ENCODE measurements at regions not wholly inside any gene's neighbourhood (a gene's known extent, or its start where the extent isn't known, plus 50 kb on each side); places are given as distances from the start of the nearest gene placed in this dataset.

- no peaks in the 10 kb centered on the region for H3K4me1 ChIP-seq
- intact Hi-C loops (cut with DNase I), result no loop called here
Measured at GRCh38 chr3:99176169-99176964, 274.9 kb upstream of the DCBLD2 start.

GRCh38 chr3:99175276-99175812 lies 273.8 kb upstream of the DCBLD2 start:
- Histone ChIP-seq H3K27me3 (no peaks in the 10 kb centered on the region), H3K4me3 (no peak overlapping the region), H3K27ac (no peak overlapping the region), H3K9me3 (no peaks in the 10 kb centered on the region), H3K4me1 (no peaks in the 10 kb centered on the region), H3K36me3 (no peaks in the 10 kb centered on the region)
- no peak for TF ChIP-seq POLR2A (IDR thresholded peaks at IDR 0.05)
- TF ChIP-seq CTCF (IDR thresholded peaks at IDR 0.05), result no peak
- TF ChIP-seq POLR2AphosphoS5 (IDR thresholded peaks at IDR 0.05; ENCODE audit: insufficient read depth in 1 of 2, low read depth in 1 of 2), result no peak
- intact Hi-C loops (cut with DNase I), result no loop called here
- DNase-seq (ENCODE audit: extremely low spot score in 2 of 2), result no peak

More at GRCh38 chr3:99176169-99176964, 274.9 kb upstream of the DCBLD2 start:
- TF ChIP-seq POLR2A (IDR thresholded peaks at IDR 0.05), result no peak
- TF ChIP-seq POLR2AphosphoS5 (IDR thresholded peaks at IDR 0.05; ENCODE audit: insufficient read depth in 1 of 2, low read depth in 1 of 2), result no peak
- no peak for TF ChIP-seq CTCF (IDR thresholded peaks at IDR 0.05)
- no peaks in the 10 kb centered on the region for H3K27me3 ChIP-seq
- H3K9me3 ChIP-seq, result no peaks in the 10 kb centered on the region
- no peak for DNase-seq (ENCODE audit: extremely low spot score in 2 of 2)
- no peak overlapping the region for H3K27ac ChIP-seq
- no peak overlapping the region for H3K4me3 ChIP-seq
- no peaks in the 10 kb centered on the region for H3K36me3 ChIP-seq

- TF ChIP-seq POLR2AphosphoS5 (IDR thresholded peaks at IDR 0.05; ENCODE audit: insufficient read depth in 1 of 2, low read depth in 1 of 2) (no peak), CTCF (IDR thresholded peaks at IDR 0.05) (peak in 2 of 3 experiments; percentile 18)
- H3K9me3 ChIP-seq, result no peaks in the 10 kb centered on the region
- no peak overlapping the region for H3K4me3 ChIP-seq
- H3K4me1 ChIP-seq, result no peaks in the 10 kb centered on the region
- intact Hi-C loops (cut with DNase I), result no loop called here
- H3K36me3 ChIP-seq, result no peaks in the 10 kb centered on the region
- H3K27me3 ChIP-seq, result no peaks in the 10 kb centered on the region
- no peak for DNase-seq (ENCODE audit: extremely low spot score in 2 of 2)
- no peak overlapping the region for H3K27ac ChIP-seq
Measured at GRCh38 chr3:99172736-99173657, 271.5 kb upstream of the DCBLD2 start.

- intact Hi-C loops (cut with DNase I), result no loop called here
Measured at GRCh38 chr3:99171800-99172199, 270.3 kb upstream of the DCBLD2 start.

More at GRCh38 chr3:99171800-99172199, 270.3 kb upstream of the DCBLD2 start:
- no peak for DNase-seq (ENCODE audit: extremely low spot score in 2 of 2)
- TF ChIP-seq POLR2A (IDR thresholded peaks at IDR 0.05) (no peak), POLR2AphosphoS5 (IDR thresholded peaks at IDR 0.05; ENCODE audit: insufficient read depth in 1 of 2, low read depth in 1 of 2) (no peak), CTCF (IDR thresholded peaks at IDR 0.05) (no peak)
- H3K4me1 ChIP-seq, result no peaks in the 10 kb centered on the region
- H3K27me3 ChIP-seq, result no peaks in the 10 kb centered on the region
- no peak overlapping the region for H3K27ac ChIP-seq
- H3K36me3 ChIP-seq, result no peaks in the 10 kb centered on the region
- H3K4me3 ChIP-seq, result no peak overlapping the region
- H3K9me3 ChIP-seq, result no peaks in the 10 kb centered on the region
